Neural progenitor cell (in vitro differentiated cells): ENCODE measurements at regions not wholly inside any gene's neighbourhood (a gene's known extent, or its start where the extent isn't known, plus 50 kb on each side); places are given as distances from the start of the nearest gene placed in this dataset.
A peak's percentile ranks its signal among the peaks of the same experiment; 100 is the strongest.

Source experiments
- DNase-seq: peaks from one replicate; pipeline ENCODE4 v3.0.0-alpha.2; 2016; ENCODE audit warnings: low spot score
- H2AFZ ChIP-seq: fragments of 200-600 bp; sonication (generic); replicated peaks from 2 replicates; pipeline ENCODE4 v1.6.1; 2016; ENCODE audit warnings: antibody characterized with exemption
- H3F3A ChIP-seq: fragments of 200-600 bp; sonication (generic); 2 replicates; pipeline ENCODE4 v1.6.1; 2016; ENCODE audit warnings: antibody characterized with exemption, low read depth
- H3K27ac ChIP-seq: fragments of 200-600 bp; sonication (generic); 2 replicates; pipeline ENCODE4 v1.5.1; 2016; ENCODE audit warnings: mild to moderate bottlenecking
- H3K27me3 ChIP-seq: fragments of 200-600 bp; sonication (generic); 2 replicates; pipeline ENCODE4 v1.6.1; 2016; ENCODE audit warnings: mild to moderate bottlenecking, moderate library complexity
- H3K36me3 ChIP-seq: fragments of 200-600 bp; sonication (generic); 2 replicates; pipeline ENCODE4 v1.5.1; 2016
- H3K4me1 ChIP-seq: fragments of 200-600 bp; sonication (generic); 2 replicates; pipeline ENCODE4 v1.6.1; 2016; ENCODE audit warnings: mixed run types
- H3K4me2 ChIP-seq: fragments of 200-600 bp; sonication (generic); 2 replicates; pipeline ENCODE4 v1.6.1; 2016
- H3K4me3 ChIP-seq: fragments of 200-600 bp; sonication (generic); 2 replicates; pipeline ENCODE4 v1.5.1; 2016
- H3K79me2 ChIP-seq: fragments of 200-600 bp; sonication (generic); 2 replicates; pipeline ENCODE4 v1.6.1; 2016; ENCODE audit warnings: low read depth
- H3K9ac ChIP-seq: fragments of 200-600 bp; sonication (generic); 2 replicates; pipeline ENCODE4 v1.6.1; 2016
- H3K9me3 ChIP-seq: fragments of 200-600 bp; sonication (generic); 2 replicates; pipeline ENCODE4 v1.5.1; 2016; ENCODE audit warnings: low read depth
- H4K20me1 ChIP-seq: fragments of 200-600 bp; sonication (generic); 2 replicates; pipeline ENCODE4 v1.6.1; 2016; ENCODE audit warnings: low read depth
- H3K27ac Mint-ChIP-seq: 3 replicates; pipeline ENCODE4 v1.8.0; 2021; ENCODE audit warnings: mixed read lengths
- H3K27me3 Mint-ChIP-seq: 2 replicates; pipeline ENCODE4 v1.8.0; 2022; ENCODE audit warnings: low read depth, mild to moderate bottlenecking, inconsistent platforms, moderate library complexity, mixed read lengths; ENCODE audit not compliant: insufficient read depth
- H3K36me3 Mint-ChIP-seq: 3 replicates; pipeline ENCODE4 v1.8.0; 2021; ENCODE audit warnings: mixed read lengths
- H3K4me1 Mint-ChIP-seq: 3 replicates; pipeline ENCODE4 v1.8.0; 2021; ENCODE audit warnings: mixed read lengths
- H3K4me3 Mint-ChIP-seq: 3 replicates; pipeline ENCODE4 v1.8.0; 2021; ENCODE audit warnings: mild to moderate bottlenecking, moderate library complexity, mixed read lengths
- H3K9me3 Mint-ChIP-seq: 3 replicates; pipeline ENCODE4 v1.8.0; 2020; ENCODE audit warnings: mixed read lengths
- EZH2 ChIP-seq: fragments of 200-600 bp; sonication (generic); IDR thresholded peaks from 2 replicates; pipeline ENCODE4 v1.6.1; 2017; ENCODE audit warnings: antibody characterized with exemption, mild to moderate bottlenecking, moderate library complexity
- EZH2phosphoT487 ChIP-seq: fragments of 200-600 bp; sonication (generic); IDR thresholded peaks from 2 replicates; pipeline ENCODE4 v1.6.1; 2017; ENCODE audit warnings: antibody characterized with exemption
- TF ChIP-seq, protein P1 (sequence below): fragments of 200-600 bp; sonication (generic); IDR thresholded peaks from 2 replicates; pipeline ENCODE4 v1.5.1; 2017; ENCODE audit warnings: antibody characterized with exemption, mild to moderate bottlenecking

DNA sequence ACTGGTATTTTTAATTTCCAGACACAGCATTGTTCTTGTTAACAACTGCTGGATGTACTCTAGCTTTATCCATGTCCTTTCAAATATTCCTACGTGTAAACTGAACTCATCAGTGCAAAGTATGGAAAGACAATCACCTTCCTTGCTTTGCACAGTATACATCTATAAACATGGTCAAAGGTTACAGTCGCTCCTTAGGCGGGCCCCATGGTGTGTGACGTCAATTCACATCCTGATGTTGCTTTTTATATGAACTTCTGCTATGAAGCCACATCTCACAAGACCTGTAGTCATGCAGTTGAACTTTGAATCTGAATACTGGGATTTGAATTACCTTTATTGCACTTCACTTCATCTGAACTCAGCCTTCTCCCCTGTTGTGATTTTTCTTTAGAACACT lies 447.6 kb upstream of the PSMD7 start:
- Histone ChIP-seq H3K27ac (no peak overlapping the region), H3K4me3 (no peak overlapping the region), H4K20me1 (no peaks in the 10 kb centered on the region), H3K4me2 (no peak overlapping the region), H3K9me3 (no peaks in the 10 kb centered on the region), H3K4me1 (peaks cover 12% of the 10 kb centered on the region), H3K79me2 (no peaks in the 10 kb centered on the region), H3F3A (peaks cover 6% of the 10 kb centered on the region), H2AFZ (no peak overlapping the region), H3K27me3 (no peaks in the 10 kb centered on the region), H3K9ac (no peak overlapping the region), H3K36me3 (no peaks in the 10 kb centered on the region)
- no peak overlapping the region for H3K4me3 Mint-ChIP-seq
- H3K36me3 Mint-ChIP-seq, result no peaks in the 10 kb centered on the region
- no peak overlapping the region for H3K27ac Mint-ChIP-seq
- DNase-seq, result no peak
- H3K27me3 Mint-ChIP-seq, result peaks cover under 1% of the 10 kb centered on the region
- peaks cover 20% of the 10 kb centered on the region for H3K4me1 Mint-ChIP-seq
- TF ChIP-seq, protein P1, sequence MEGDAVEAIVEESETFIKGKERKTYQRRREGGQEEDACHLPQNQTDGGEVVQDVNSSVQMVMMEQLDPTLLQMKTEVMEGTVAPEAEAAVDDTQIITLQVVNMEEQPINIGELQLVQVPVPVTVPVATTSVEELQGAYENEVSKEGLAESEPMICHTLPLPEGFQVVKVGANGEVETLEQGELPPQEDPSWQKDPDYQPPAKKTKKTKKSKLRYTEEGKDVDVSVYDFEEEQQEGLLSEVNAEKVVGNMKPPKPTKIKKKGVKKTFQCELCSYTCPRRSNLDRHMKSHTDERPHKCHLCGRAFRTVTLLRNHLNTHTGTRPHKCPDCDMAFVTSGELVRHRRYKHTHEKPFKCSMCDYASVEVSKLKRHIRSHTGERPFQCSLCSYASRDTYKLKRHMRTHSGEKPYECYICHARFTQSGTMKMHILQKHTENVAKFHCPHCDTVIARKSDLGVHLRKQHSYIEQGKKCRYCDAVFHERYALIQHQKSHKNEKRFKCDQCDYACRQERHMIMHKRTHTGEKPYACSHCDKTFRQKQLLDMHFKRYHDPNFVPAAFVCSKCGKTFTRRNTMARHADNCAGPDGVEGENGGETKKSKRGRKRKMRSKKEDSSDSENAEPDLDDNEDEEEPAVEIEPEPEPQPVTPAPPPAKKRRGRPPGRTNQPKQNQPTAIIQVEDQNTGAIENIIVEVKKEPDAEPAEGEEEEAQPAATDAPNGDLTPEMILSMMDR, result no peak
- TF ChIP-seq EZH2, result no peak
- no peak for TF ChIP-seq EZH2phosphoT487
- H3K9me3 Mint-ChIP-seq, result no peaks in the 10 kb centered on the region

DNA sequence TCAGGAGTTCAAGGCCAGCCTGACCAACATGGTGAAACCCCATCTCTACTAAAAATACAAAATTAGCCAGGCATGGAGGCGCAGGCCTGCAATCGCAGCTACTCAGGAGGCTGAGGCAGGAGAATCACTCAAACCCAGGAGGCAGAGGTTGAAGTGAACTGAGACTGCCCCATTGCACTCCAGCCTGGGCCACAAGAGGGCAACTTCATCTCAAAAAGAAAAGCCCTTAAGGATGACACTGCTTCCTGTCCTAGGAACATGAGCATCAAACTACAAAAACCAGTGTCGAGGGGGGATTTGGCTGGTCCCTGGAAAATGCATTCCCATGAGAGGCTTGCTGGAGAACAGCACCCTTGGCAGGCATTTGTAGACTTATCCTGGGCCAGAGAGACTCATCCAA lies 449.5 kb upstream of the PSMD7 start:
- Histone ChIP-seq H3K4me2 (no peak overlapping the region), H3K27me3 (no peaks in the 10 kb centered on the region), H3K4me1 (peaks cover 20% of the 10 kb centered on the region), H3F3A (peaks cover 6% of the 10 kb centered on the region), H4K20me1 (no peaks in the 10 kb centered on the region), H2AFZ (no peak overlapping the region), H3K4me3 (no peak overlapping the region), H3K79me2 (no peaks in the 10 kb centered on the region), H3K9me3 (no peaks in the 10 kb centered on the region), H3K27ac (no peak overlapping the region), H3K9ac (no peak overlapping the region), H3K36me3 (no peaks in the 10 kb centered on the region)
- DNase-seq, result peak; percentile 12
- TF ChIP-seq, protein P1, result peak; percentile 28
- TF ChIP-seq EZH2phosphoT487, result no peak
- Mint-ChIP-seq H3K27me3 (no peaks in the 10 kb centered on the region), H3K9me3 (no peaks in the 10 kb centered on the region), H3K4me1 (peaks cover 28% of the 10 kb centered on the region), H3K4me3 (no peak overlapping the region), H3K36me3 (no peaks in the 10 kb centered on the region), H3K27ac (no peak overlapping the region)

- H3K4me3 ChIP-seq, result no peak overlapping the region
- no peak overlapping the region for H3K9ac ChIP-seq
- Mint-ChIP-seq H3K36me3 (no peaks in the 10 kb centered on the region), H3K4me1 (peaks cover 28% of the 10 kb centered on the region), H3K27me3 (no peaks in the 10 kb centered on the region), H3K9me3 (no peaks in the 10 kb centered on the region), H3K4me3 (no peak overlapping the region), H3K27ac (no peak overlapping the region)
- H3K36me3 ChIP-seq, result no peaks in the 10 kb centered on the region
- TF ChIP-seq, protein P1, result peak; percentile 50
- TF ChIP-seq EZH2, result no peak
- TF ChIP-seq EZH2phosphoT487, result no peak
- H3F3A ChIP-seq, result peaks cover 6% of the 10 kb centered on the region
- no peak overlapping the region for H3K27ac ChIP-seq
- H3K27me3 ChIP-seq, result no peaks in the 10 kb centered on the region
- DNase-seq, result peak; percentile 86
- H3K4me1 ChIP-seq, result peaks cover 20% of the 10 kb centered on the region
- no peaks in the 10 kb centered on the region for H3K9me3 ChIP-seq
- H4K20me1 ChIP-seq, result no peaks in the 10 kb centered on the region
- peak overlapping the region; percentile 18 for H3K4me2 ChIP-seq
- peak overlapping the region; percentile 72 for H2AFZ ChIP-seq
- H3K79me2 ChIP-seq, result no peaks in the 10 kb centered on the region
These were observed 450.3 kb upstream of the PSMD7 start for GRCh38 chr16:73846356-73846755.

DNA sequence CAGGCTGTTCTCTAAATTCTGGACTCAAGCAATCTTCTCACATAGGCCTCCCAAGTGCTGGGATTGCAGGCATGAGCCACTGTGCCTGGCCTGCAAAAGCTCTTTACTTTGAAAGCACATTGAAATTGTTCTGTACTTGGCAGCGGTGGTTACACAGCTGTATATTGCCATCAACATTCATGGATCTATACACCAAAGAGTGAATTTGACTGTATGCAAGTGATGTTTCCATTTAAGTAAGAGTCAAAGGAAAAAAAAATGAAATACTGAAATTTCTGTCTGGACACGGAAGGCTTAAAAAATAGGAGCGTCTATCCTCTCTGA lies 450.6 kb upstream of the PSMD7 start:
- H2AFZ ChIP-seq, result peak overlapping the region; percentile 72
- Mint-ChIP-seq H3K36me3 (no peaks in the 10 kb centered on the region), H3K4me3 (no peak overlapping the region), H3K9me3 (no peaks in the 10 kb centered on the region), H3K27ac (no peak overlapping the region), H3K27me3 (no peaks in the 10 kb centered on the region), H3K4me1 (peaks cover 28% of the 10 kb centered on the region)
- no peaks in the 10 kb centered on the region for H3K79me2 ChIP-seq
- H3K27ac ChIP-seq, result no peak overlapping the region
- no peaks in the 10 kb centered on the region for H3K9me3 ChIP-seq
- TF ChIP-seq, protein P1, result no peak
- TF ChIP-seq EZH2 (no peak), EZH2phosphoT487 (no peak)
- H3K4me3 ChIP-seq, result no peak overlapping the region
- no peak for DNase-seq
- no peaks in the 10 kb centered on the region for H3K36me3 ChIP-seq
- no peak overlapping the region for H3K9ac ChIP-seq
- H3K27me3 ChIP-seq, result no peaks in the 10 kb centered on the region
- H3K4me1 ChIP-seq, result peaks cover 20% of the 10 kb centered on the region
- no peaks in the 10 kb centered on the region for H4K20me1 ChIP-seq
- peak overlapping the region; percentile 18 for H3K4me2 ChIP-seq
- H3F3A ChIP-seq, result peaks cover 6% of the 10 kb centered on the region
